ENCODE measurements at regions not wholly inside any gene's neighbourhood (a gene's known extent, or its start where the extent isn't known, plus 50 kb on each side); places are given as distances from the start of the nearest gene placed in this dataset.
"Not testable (repeated sequence)": the region's sequence is repeated elsewhere in the genome, so short reads cannot be mapped to it uniquely, and the experiment has no call there.

- FAIRE-seq, result no peak
- no peak for DNase-seq (ENCODE audit: insufficient read length, low spot score)
- TF ChIP-seq, protein P1, sequence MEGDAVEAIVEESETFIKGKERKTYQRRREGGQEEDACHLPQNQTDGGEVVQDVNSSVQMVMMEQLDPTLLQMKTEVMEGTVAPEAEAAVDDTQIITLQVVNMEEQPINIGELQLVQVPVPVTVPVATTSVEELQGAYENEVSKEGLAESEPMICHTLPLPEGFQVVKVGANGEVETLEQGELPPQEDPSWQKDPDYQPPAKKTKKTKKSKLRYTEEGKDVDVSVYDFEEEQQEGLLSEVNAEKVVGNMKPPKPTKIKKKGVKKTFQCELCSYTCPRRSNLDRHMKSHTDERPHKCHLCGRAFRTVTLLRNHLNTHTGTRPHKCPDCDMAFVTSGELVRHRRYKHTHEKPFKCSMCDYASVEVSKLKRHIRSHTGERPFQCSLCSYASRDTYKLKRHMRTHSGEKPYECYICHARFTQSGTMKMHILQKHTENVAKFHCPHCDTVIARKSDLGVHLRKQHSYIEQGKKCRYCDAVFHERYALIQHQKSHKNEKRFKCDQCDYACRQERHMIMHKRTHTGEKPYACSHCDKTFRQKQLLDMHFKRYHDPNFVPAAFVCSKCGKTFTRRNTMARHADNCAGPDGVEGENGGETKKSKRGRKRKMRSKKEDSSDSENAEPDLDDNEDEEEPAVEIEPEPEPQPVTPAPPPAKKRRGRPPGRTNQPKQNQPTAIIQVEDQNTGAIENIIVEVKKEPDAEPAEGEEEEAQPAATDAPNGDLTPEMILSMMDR (IDR thresholded peaks at IDR 0.05; ENCODE audit: insufficient read depth, missing control alignments), result no peak
Measured at GRCh38 chr4:122990891-122991290, 68.5 kb upstream of the NUDT6 start.

GRCh38 chr4:122992057-122992456, 69.7 kb upstream of the NUDT6 start:
- FAIRE-seq, result no peak
- TF ChIP-seq, protein P1 (IDR thresholded peaks at IDR 0.05; ENCODE audit: insufficient read depth, missing control alignments), result no peak
- no peak for DNase-seq (ENCODE audit: insufficient read length, low spot score)

GRCh38 chr4:122992641-122993040, 70.2 kb upstream of the NUDT6 start:
- TF ChIP-seq, protein P1 (IDR thresholded peaks at IDR 0.05; ENCODE audit: insufficient read depth, missing control alignments), result no peak
- DNase-seq (ENCODE audit: insufficient read length, low spot score) (no peak), FAIRE-seq (no peak)

DNA sequence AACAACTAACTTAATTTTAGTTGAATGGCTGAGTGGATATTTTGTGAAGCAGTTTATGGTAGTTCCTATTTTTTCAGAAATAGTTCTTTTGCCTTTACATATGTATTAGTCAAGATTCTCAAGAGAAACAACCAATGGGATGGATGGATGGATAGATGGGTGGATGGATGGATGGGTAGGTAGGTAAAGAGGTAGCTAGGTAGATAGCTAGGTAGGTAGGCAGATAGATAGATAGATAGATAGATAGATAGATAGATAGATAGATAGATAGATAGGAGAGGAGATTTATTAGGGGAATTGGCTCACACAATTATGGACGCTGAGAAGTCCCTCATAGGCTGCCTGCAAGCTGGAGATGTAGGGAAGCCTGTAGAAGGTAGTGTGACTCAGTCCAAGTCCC, 74.0 kb upstream of the NUDT6 start:
- TF ChIP-seq, protein P1 (IDR thresholded peaks at IDR 0.05; ENCODE audit: insufficient read depth, missing control alignments), result no peak
- DNase-seq (ENCODE audit: insufficient read length, low spot score), result no peak
- FAIRE-seq, result no peak

DNA sequence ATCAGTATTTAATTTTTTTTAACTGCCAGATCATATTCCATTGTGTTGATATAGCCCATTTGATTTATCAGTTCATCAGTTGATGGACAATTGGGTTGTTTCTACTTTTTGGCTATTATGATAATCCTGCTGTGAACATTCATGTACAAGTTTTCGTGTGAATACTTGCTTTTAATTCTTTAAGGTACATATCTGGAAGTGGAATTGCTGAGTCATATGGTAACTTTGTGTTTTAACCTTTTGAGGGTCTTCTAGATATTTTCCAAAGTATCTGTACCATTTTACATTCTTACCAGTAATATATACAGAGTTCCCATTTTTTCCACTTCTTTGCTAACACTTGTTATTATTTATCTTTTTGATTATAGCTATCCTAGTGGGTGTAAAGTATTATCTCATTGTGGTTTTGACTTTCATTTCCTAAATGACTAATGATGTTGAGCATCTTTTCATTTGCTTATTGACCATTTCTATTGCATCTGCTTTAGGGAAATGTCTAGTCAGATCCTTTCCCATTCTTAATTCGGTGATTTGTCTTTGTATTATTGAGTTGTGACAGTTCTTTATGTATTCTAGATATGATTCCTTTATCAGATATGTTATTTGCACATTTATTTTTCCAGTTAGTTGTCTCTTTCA, 75.2 kb upstream of the NUDT6 start:
- FAIRE-seq (no peak), DNase-seq (ENCODE audit: insufficient read length, low spot score) (no peak)
- TF ChIP-seq, protein P1 (IDR thresholded peaks at IDR 0.05; ENCODE audit: insufficient read depth, missing control alignments), result no peak

GRCh38 chr4:123004079-123004478, 81.7 kb upstream of the NUDT6 start:
- not testable (repeated sequence) for DNase-seq (ENCODE audit: insufficient read length, low spot score); FAIRE-seq

- not testable (repeated sequence) for DNase-seq (ENCODE audit: insufficient read length, low spot score); FAIRE-seq
Measured at GRCh38 chr4:123005126-123005525, 82.7 kb upstream of the NUDT6 start.

GRCh38 chr4:123007679-123008078, 85.3 kb upstream of the NUDT6 start:
- no peak for DNase-seq (ENCODE audit: insufficient read length, low spot score)
- TF ChIP-seq, protein P1 (IDR thresholded peaks at IDR 0.05; ENCODE audit: insufficient read depth, missing control alignments), result no peak
- no peak for FAIRE-seq

- DNase-seq (ENCODE audit: insufficient read length, low spot score); FAIRE-seq: not testable (repeated sequence)
Measured at GRCh38 chr4:123012416-123012815, 90.0 kb upstream of the NUDT6 start.
